NCI-H345 treated with DMSO at 0.1 percent for 48 hours (cell line): ENCODE measurements at regions not wholly inside any gene's neighbourhood (a gene's known extent, or its start where the extent isn't known, plus 50 kb on each side); places are given as distances from the start of the nearest gene placed in this dataset.
"Not testable (repeated sequence)": the region's sequence is repeated elsewhere in the genome, so short reads cannot be mapped to it uniquely, and the experiment has no call there.

Experiments
- DNase-seq: peaks from one replicate; lab custom pipeline; 2025; ENCODE audit not compliant: unreplicated experiment; lab: John Stamatoyannopoulos, UW

GRCh38 chr22:22193923-22194322 lies 50.7 kb upstream of the VPREB1 start:
- DNase-seq = no peak

DNA sequence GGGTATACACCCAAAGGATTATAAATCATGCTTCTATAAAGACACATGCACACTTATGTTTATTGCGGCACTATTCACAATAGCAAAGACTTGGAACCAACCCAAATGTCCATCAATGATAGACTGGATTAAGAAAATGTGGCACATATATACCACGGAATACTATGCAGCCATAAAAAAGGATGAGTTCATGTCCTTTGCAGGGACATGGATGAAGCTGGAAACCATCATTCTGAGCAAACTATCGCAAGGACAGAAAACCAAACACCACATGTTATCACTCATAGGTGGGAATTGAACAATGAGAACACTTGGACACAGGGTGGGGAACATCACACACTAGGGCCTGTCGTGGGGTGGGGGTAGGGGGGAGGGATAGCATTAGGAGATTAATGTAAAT lies 51.1 kb upstream of the VPREB1 start:
- not testable (repeated sequence) for DNase-seq

GRCh38 chr22:22193006-22193405 lies 51.6 kb upstream of the VPREB1 start:
- not testable (repeated sequence) for DNase-seq

DNA sequence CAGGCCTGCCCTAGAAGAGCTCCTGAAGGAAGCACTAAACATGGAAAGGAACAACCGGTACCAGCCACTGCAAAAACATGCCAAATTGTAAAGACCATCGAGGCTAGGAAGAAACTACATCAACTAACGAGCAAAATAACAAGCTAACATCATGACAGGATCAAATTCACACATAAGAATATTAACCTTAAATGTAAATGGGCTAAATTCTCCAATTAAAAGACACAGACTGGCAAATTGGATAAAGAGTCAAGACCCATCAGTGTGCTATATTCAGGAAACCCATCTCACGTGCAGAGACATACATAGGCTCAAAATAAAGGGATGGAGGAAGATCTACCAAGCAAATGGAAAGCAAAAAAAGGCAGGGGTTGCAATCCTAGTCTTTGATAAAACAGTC lies 54.8 kb upstream of the VPREB1 start:
- not testable (repeated sequence) for DNase-seq

- not testable (repeated sequence) for DNase-seq
These were observed 56.7 kb upstream of the VPREB1 start for GRCh38 chr22:22187863-22188262.

- DNase-seq = no peak
These were observed 57.3 kb upstream of the VPREB1 start for GRCh38 chr22:22187299-22187698.

DNA sequence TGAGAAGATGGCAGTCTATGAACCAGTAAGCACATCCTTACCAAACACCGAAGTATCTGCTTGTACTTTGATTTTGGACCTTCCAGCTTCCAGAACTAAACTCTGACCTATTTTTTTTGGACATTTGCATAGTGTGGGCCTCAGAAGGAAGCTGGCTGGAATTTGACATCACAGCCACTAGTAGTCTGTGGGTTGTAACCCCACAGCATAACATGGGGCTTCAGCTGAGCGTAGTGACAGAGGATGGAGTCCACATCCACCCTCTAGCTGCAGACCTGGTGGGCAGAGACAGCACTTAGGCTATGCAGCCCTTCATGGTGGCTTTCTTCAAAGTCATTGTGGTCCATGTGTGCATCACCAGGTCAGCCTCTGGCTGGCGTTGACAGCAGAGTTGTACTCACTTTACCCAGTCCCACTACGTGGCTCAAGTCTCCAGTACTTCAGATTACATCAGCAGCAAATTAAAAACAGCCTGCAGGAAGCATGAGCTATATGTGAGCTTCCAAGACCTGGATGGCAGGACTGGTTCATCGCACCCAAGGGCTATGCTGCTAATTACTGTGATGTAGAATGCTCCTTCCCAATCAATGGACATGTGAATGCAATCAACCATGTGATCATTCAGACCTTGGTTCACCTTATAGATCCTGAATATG lies 58.6 kb upstream of the VPREB1 start:
- no peak for DNase-seq

DNA sequence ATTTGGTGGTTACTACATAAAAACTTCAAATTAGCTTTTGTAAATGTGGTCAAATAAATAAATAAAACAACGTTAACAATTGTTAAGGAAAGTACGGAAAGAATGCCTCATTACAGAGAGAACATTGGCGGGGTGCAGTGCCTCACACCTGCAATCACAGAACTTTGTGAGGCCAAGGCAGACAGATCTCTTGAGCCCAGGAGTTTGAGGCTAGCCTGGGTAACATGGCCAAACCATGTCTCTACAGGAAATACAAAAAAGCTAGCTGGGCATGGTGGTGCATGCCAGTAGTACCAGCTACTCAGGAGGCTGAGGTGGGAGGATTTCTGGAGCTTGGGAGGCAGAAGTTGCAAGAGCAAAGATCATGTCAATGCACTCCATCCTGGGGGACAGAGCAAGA lies 59.4 kb upstream of the VPREB1 start:
- no peak for DNase-seq

DNA sequence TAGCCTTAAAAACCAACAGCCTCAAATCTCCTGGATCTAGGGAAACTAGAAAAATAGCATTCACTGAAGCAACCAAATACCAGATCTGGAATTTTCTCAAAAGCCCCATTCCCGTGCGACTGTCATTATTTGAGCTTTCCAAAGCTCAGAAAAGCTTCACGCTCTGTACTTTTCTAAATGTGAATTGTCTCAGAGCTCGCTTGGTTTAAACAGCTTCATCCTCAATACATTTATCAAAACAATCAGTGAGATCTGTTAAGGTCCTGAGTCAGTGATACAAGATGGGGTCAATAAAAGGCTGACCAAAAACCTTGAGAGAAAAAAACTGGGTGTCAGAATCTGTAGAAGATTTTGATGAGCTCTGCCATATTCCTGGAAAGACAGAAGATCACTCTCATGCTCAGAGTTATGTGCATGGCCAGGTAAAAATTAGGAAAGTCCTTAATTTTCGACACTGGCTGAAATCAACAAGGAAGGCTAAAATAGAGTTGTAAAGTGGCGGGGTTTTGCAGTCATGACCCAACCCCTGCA lies 60.2 kb upstream of the VPREB1 start:
- no peak for DNase-seq

- no peak for DNase-seq
These were observed 61.7 kb upstream of the VPREB1 start for GRCh38 chr22:22182990-22183264.

- DNase-seq = no peak
These were observed 62.2 kb upstream of the VPREB1 start for GRCh38 chr22:22182218-22182989.

- DNase-seq = no peak
These were observed 63.2 kb upstream of the VPREB1 start for GRCh38 chr22:22181341-22181850.

DNA sequence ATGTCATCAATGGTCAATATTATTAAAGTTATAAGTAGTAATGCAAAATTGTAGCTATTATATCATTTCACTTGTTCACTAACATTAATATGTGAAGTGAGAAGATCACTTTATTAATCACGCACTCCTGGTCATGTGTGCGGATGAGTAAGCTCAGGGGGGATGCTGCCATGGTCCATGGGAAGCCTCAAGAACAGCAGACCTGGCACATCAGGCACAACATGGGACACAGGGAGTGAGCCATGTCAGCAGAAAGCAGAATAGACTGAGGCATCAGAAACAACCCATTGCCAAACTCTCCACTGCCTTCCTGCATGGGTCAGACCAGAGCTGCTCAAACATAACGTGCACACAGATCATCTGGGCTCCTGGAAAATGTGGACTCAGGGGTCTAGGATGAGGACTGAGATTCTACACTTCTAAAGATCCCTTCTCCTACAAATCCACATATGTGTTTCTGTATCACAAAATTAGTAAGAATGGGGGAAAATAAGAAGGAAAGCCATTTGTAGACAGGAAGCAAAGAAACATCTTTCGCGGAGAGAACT lies 63.8 kb upstream of the VPREB1 start:
- no peak for DNase-seq

DNA sequence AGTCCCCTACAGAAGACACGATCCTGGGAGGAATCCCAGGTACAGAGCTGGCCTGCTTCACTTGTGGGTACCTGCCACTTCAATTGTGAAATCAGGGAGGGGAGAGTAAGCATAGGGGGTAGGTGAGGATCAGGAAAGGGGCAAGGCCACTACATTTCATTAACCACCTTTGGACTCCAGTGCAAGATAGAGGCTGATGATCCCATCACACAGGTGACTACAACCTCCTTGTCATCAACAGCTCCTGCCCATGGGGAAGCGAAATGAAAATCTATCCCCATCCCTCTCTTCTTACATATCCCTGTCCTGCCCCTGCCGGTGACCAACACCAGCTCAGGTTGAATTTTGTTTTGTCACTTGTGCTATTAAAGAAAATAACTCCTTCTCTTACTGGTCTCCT lies 64.7 kb upstream of the VPREB1 start:
- DNase-seq = no peak

- no peak for DNase-seq
These were observed 65.6 kb upstream of the VPREB1 start for GRCh38 chr22:22178992-22179391.

GRCh38 chr22:22178355-22178965 lies 66.1 kb upstream of the VPREB1 start:
- DNase-seq = no peak

DNA sequence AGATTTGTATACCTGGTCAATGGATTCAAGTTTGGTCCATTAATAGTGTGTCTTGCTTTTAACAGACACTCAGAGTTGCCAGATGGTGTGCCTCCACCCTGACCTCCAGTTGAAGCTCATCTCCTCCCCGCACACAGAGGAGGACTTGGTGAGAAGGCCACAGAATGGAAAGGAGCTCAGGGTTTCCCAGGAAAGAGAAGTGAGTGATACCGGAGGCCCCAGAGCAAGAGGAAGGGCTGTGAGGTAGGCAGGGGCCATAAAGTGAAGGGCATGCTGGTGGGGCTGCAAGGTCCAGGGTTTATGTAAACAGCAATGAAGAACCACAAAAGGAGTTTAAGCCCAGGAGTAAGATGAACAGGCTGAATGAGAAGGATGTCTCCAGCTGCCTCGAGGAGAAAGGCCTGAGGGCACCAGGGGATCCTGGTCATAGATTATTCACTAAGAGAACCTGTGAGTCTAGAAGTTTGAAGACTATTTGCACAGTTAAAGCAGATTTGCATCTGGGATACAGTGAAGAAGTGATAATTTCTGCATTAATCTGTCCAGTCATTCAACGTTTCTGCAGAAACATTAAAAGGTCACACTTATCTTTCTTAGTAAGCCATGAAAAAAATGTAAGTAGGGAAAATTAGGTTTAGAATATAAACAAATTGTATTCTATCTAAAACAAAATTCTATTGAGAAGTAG lies 67.5 kb upstream of the VPREB1 start:
- no peak for DNase-seq

GRCh38 chr22:22172896-22173628 lies 71.5 kb upstream of the VPREB1 start:
- DNase-seq = not testable (repeated sequence)

GRCh38 chr22:22171357-22172218 lies 73.0 kb upstream of the VPREB1 start:
- no peak for DNase-seq

GRCh38 chr22:22169923-22170322 lies 74.7 kb upstream of the VPREB1 start:
- no peak for DNase-seq
